GM12878 (cell line): ENCODE measurements at regions not wholly inside any gene's neighbourhood (a gene's known extent, or its start where the extent isn't known, plus 50 kb on each side); places are given as distances from the start of the nearest gene placed in this dataset.

Experiments used
- ATAC-seq: fragments of 200-7000 bp; cut with Tn5 transposase; 3 replicates; pipeline ENCODE4 v1.9.1; 2020; ENCODE audit warnings: mild to moderate bottlenecking, moderate library complexity
- BruUV-seq: library from RNA; stranded (reverse); fragments of 400-500 nt; replicated peaks from 2 replicates; lab custom pipeline; 2021; lab: Mats Ljungman, UMichigan
- CTCF ChIA-PET: fragments of 300-600 bp; sonication (Branson Sonifier 250); formaldehyde crosslinking; extraction: SDS; loops from one replicate; lab custom pipeline; 2021; ENCODE audit warnings: inconsistent platforms; lab: Yijun Ruan, JAX
- POLR2A ChIA-PET: fragments of 350-600 bp; formaldehyde crosslinking; extraction: SDS; loops from one replicate; lab custom pipeline; 2021; ENCODE audit warnings: inconsistent platforms; lab: Charles Lee
- RAD21 ChIA-PET: fragments of 300-600 bp; sonication (Branson Sonifier 250); formaldehyde crosslinking; loops from one replicate; lab custom pipeline; 2023; ENCODE audit warnings: antibody characterized with exemption; ENCODE audit not compliant: unreplicated experiment; lab: Charles Lee
- SMC1A ChIA-PET: fragments of 300-600 bp; sonication (Branson Sonifier 250); formaldehyde crosslinking; loops from one replicate; lab custom pipeline; 2023; ENCODE audit not compliant: unreplicated experiment, uncharacterized antibody; lab: Charles Lee
- DNase-seq: peaks from one replicate; pipeline ENCODE4 v3.0.0-alpha.2; 2011; ENCODE audit warnings: low read depth, low spot score
- FAIRE-seq: peaks from 3 replicates; lab custom pipeline; 2011; peaks lifted over from hg19 to GRCh38; lab: Jason Lieb, UNC
- H2AFZ ChIP-seq: 2 replicates; pipeline ENCODE4 v1.6.0; 2011; ENCODE audit warnings: low read depth, low read length, control low read depth; ENCODE audit not compliant: control insufficient read depth
- H3K27ac ChIP-seq: 2 replicates; pipeline ENCODE4 v1.5.1; 2011; ENCODE audit warnings: control low read depth; ENCODE audit not compliant: control insufficient read depth, insufficient read depth
- H3K27me3 ChIP-seq, 2 experiments: replicated peaks in 1 of 2; 2 replicates each; pipeline versions ENCODE4 v1.6.0 to v1.6.1; 2011; ENCODE audit warnings: low read length in 1 of 2; ENCODE audit not compliant: control insufficient read depth in 2 of 2, insufficient read depth in 2 of 2
- H3K36me3 ChIP-seq, 2 experiments: 2 replicates each; pipeline ENCODE4 v1.5.1; 2011; ENCODE audit warnings: low read length in 1 of 2; ENCODE audit not compliant: control insufficient read depth in 2 of 2, insufficient read depth in 2 of 2
- H3K4me1 ChIP-seq: 2 replicates; pipeline ENCODE4 v1.6.1; 2011; ENCODE audit warnings: mild to moderate bottlenecking, low read length, moderate library complexity, mixed read lengths; ENCODE audit not compliant: control insufficient read depth, insufficient read depth
- H3K4me2 ChIP-seq: 2 replicates; pipeline ENCODE4 v1.6.0; 2011; ENCODE audit warnings: control low read depth; ENCODE audit not compliant: control insufficient read depth, insufficient read depth
- H3K4me3 ChIP-seq: fragments of 200-600 bp; sonication (generic); 2 replicates; pipeline ENCODE4 v1.5.1; 2016
- H3K79me2 ChIP-seq: 2 replicates; pipeline ENCODE4 v1.6.0; 2011; ENCODE audit warnings: low read length; ENCODE audit not compliant: control insufficient read depth, insufficient read depth
- H3K9ac ChIP-seq: 2 replicates; pipeline ENCODE4 v1.8.0; 2011; ENCODE audit warnings: low read length, control low read depth, mixed read lengths; ENCODE audit not compliant: control insufficient read depth, insufficient read depth
- H3K9me3 ChIP-seq: replicated peaks from 3 replicates; pipeline ENCODE4 v1.5.1; 2011; ENCODE audit warnings: mild to moderate bottlenecking, low read length; ENCODE audit not compliant: control insufficient read depth, insufficient read depth
- H4K20me1 ChIP-seq: 2 replicates; pipeline ENCODE4 v1.6.0; 2011; ENCODE audit not compliant: control insufficient read depth, insufficient read depth
- CEBPB ChIP-seq, 2 experiments: fragments of 150-350 bp in 1 of 2; IDR thresholded peaks; 2 replicates each; pipeline ENCODE4 v1.6.1; 2012 to 2014; ENCODE audit warnings: low read depth in 2 of 2, low read length in 2 of 2, borderline replicate concordance in 1 of 2, inconsistent platforms in 1 of 2
- E2F4 ChIP-seq: IDR thresholded peaks from 2 replicates; pipeline ENCODE4 v1.6.1; 2012; ENCODE audit warnings: low read depth, low read length, improper control_type of control experiment
- EZH2 ChIP-seq: IDR thresholded peaks from 2 replicates; pipeline ENCODE4 v1.6.1; 2012; ENCODE audit warnings: low read depth, mild to moderate bottlenecking, control low read depth, inconsistent platforms, low read length, borderline replicate concordance; ENCODE audit not compliant: control insufficient read depth
- MEF2B ChIP-seq: fragments of 450-650 bp; IDR thresholded peaks from 2 replicates; pipeline ENCODE4 v1.6.1; 2018; ENCODE audit warnings: mild to moderate bottlenecking, moderate library complexity; ENCODE audit not compliant: partially characterized antibody, poor library complexity, severe bottlenecking
- POLR2A ChIP-seq: IDR thresholded peaks from 2 replicates; pipeline ENCODE4 v1.6.1; 2011; ENCODE audit warnings: low read depth, mild to moderate bottlenecking, low read length
- TAF1 ChIP-seq: IDR thresholded peaks from 2 replicates; pipeline ENCODE4 v1.6.1; 2011; ENCODE audit warnings: mild to moderate bottlenecking, low read depth, low read length, borderline replicate concordance
- ZBTB33 ChIP-seq: fragments of 450-650 bp; IDR thresholded peaks from 2 replicates; pipeline ENCODE4 v1.6.1; 2017; ENCODE audit warnings: mild to moderate bottlenecking
- ZNF622 ChIP-seq: fragments of 450-650 bp; IDR thresholded peaks from 2 replicates; pipeline ENCODE4 v1.6.1; 2017; ENCODE audit warnings: mild to moderate bottlenecking, inconsistent platforms
- WGBS: methylation state at CpG from one replicate; pipeline ENCODE4 v1.1.6; 2016; ENCODE audit warnings: low lambda C conversion rate; ENCODE audit not compliant: insufficient replicate concordance, insufficient coverage; ENCODE audit errors: missing lambda C conversion rate; 5-methylcytosine and 5-hydroxymethylcytosine counted together
- in situ Hi-C: fragments of 300-500 bp; cut with MboI; formaldehyde crosslinking; loops from 9 replicates; pipeline ENCODE4 v1.14.3; 2018; ENCODE audit warnings: mixed read lengths
- intact Hi-C: fragments of 100-400 bp; cut with micrococcal nuclease; formaldehyde crosslinking; loops from one replicate; pipeline ENCODE4 v1.14.2; 2022; ENCODE audit not compliant: unreplicated experiment

GRCh38 chr5:12999667-13000066, 944.8 kb downstream of the DNAH5 start:
- ChIA-PET POLR2A (no interaction called here), RAD21 (no interaction called here), CTCF (no interaction called here), SMC1A (no interaction called here)
- Histone ChIP-seq H3K4me3 (no peak overlapping the region), H3K36me3 (no peaks in the 10 kb centered on the region), H3K9ac (no peak overlapping the region), H3K27me3 (no peaks in the 10 kb centered on the region), H3K9me3 (no peaks in the 10 kb centered on the region), H2AFZ (no peak overlapping the region), H4K20me1 (no peaks in the 10 kb centered on the region), H3K4me1 (no peaks in the 10 kb centered on the region), H3K79me2 (no peaks in the 10 kb centered on the region), H3K27ac (no peak overlapping the region), H3K4me2 (no peak overlapping the region)
- DNase-seq: no peak
- 71% methylated on average over 5 of the region's 5 CpGs for WGBS
- BruUV-seq: no TSS peak
- no peak for FAIRE-seq
- no peak for ATAC-seq
- TF ChIP-seq ZBTB33: no peak
- no peak for TF ChIP-seq ZNF622
- no peak for TF ChIP-seq POLR2A
- TF ChIP-seq TAF1: no peak
- no peak for TF ChIP-seq CEBPB (IDR thresholded peaks at IDR 0.05; ENCODE audit: borderline replicate concordance in 1 of 2, low read depth in 2 of 2, low read length in 2 of 2)
- TF ChIP-seq EZH2: no peak
- TF ChIP-seq MEF2B: no peak
- no peak for TF ChIP-seq E2F4
- in situ Hi-C loops (no loop called here), intact Hi-C loops (no loop called here)
